Skin of body (tissue), 1 donor: ENCODE measurements at regions not wholly inside any gene's neighbourhood (a gene's known extent, or its start where the extent isn't known, plus 50 kb on each side); places are given as distances from the start of the nearest gene placed in this dataset.

Source experiments
- DNase-seq: peaks from one replicate; lab custom pipeline; 2025; lab: John Stamatoyannopoulos, UW

GRCh38 chr12:94059394-94060368, 88.7 kb upstream of the PLXNC1 start:
- DNase-seq: no peak

- DNase-seq: no peak
Measured at GRCh38 chr12:94062194-94062593, 86.2 kb upstream of the PLXNC1 start.

- no peak for DNase-seq
Measured at GRCh38 chr12:94062796-94063635, 85.4 kb upstream of the PLXNC1 start.

DNA sequence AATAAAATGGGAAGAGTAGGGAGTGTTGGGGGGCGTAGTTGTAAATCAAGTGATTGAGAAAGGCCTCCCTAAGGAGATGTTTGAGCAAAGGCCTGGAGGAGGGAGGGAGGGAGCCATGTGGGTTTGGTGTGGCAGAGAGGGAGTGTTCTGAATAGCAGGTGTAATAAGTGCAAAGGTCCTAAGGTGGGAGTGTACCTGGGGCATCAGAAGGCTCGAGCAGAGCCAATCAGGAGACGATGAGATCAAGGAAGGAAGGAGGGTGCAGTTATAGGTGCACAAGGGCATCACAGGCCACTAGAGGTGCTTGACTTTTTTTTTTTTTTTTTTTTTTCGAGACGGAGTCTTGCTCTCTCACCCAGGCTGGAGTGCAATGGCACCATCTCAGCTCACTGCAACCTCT, 77.9 kb upstream of the PLXNC1 start:
- DNase-seq: no peak

GRCh38 chr12:94071258-94071657, 77.1 kb upstream of the PLXNC1 start:
- DNase-seq: no peak

GRCh38 chr12:94073441-94074051, 74.8 kb upstream of the PLXNC1 start:
- DNase-seq: no peak

DNA sequence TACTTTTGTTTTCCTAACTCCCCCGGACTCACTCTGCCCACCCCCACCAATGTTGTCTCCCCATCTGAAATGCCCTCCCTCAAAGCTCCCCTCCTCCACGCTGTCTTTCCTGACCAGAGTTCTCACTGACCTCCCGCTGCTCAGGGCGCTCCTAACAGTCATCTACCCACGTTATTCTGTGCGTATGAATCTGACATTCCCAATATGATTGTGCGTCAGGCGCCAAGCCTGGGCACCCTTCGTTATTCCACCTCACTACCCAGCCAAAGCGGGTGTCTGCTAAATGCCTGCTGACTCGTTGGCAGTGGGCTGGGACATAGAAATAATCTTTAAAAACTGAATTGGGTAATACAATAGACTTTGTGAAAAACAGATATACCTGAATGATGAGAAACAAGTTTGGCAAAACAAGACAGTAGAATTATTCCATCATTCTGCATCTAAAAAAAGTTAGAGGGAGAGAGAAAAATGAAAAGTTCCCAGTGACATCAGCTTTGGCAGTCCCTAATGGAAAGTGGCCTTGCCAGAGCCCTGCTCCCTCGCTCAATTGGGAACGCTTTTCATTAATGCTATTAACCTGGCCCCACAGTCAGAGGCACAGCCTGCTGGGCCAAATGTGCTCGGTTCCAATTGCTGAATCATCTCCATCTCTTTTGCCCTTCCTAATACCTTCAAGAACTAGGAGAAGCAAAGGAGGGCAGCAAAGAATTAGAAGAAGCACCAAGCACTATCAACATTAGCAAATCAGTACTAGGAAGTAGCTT, 74.0 kb upstream of the PLXNC1 start:
- DNase-seq: peak; percentile 59

GRCh38 chr12:94074980-94075629, 73.3 kb upstream of the PLXNC1 start:
- peak; percentile 94 for DNase-seq

DNA sequence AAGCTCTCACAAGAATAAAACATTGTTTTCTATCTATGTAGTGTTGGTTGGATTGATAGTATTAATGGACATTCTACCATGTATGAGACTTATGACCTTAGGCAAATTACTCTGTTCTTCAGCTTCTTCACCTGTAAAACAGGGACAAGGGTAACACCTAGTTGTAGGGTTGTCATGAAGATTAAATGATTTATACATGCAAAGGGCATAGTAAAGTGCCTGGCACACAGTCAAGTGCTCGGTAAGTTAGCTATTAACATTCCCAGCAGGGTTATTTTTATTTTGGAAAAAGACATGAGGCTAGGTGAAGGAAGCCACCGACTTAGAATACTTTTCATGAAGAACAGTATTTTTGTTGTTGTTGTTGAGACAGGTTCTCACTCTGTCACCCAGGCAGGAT, 71.2 kb upstream of the PLXNC1 start:
- no peak for DNase-seq

- no peak for DNase-seq
Measured at GRCh38 chr12:94078138-94078723, 70.1 kb upstream of the PLXNC1 start.

- DNase-seq: no peak
Measured at GRCh38 chr12:94078736-94079509, 69.5 kb upstream of the PLXNC1 start.

DNA sequence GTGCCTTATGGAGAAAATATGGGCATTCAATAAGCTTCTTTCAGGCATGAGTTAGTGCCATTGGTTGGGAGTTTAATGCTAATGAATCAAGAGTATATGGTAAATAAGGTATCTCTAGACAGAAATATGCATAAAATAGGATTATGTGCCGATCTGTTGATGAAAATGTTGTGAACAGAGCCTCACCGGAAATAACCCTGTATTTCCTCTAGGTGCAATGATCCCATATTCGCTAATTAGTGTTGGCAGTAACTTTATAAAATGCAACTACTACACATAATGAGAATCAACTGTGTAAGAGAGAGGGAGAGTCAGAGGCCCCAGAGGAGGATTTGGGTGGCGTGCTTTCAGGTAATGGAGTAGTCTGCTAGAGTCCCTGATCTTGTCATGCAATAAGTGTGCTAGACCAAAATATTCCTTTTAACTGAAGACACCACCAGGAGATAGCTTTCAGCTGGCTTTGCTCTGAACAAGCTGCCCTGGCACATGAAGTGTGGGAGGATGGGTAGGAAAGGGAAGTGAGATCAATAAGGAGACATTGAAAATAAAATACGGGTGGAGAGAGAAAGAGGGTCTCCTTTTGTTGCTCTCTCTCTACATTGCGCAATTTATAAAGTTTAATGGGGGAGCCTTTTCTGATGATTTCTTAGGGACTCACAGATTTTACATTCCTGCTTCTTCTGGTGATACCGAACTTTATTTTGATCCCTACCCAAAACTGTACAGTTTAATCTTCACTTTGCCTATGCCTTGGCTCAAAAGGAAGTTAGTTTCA, 68.6 kb upstream of the PLXNC1 start:
- no peak for DNase-seq

DNA sequence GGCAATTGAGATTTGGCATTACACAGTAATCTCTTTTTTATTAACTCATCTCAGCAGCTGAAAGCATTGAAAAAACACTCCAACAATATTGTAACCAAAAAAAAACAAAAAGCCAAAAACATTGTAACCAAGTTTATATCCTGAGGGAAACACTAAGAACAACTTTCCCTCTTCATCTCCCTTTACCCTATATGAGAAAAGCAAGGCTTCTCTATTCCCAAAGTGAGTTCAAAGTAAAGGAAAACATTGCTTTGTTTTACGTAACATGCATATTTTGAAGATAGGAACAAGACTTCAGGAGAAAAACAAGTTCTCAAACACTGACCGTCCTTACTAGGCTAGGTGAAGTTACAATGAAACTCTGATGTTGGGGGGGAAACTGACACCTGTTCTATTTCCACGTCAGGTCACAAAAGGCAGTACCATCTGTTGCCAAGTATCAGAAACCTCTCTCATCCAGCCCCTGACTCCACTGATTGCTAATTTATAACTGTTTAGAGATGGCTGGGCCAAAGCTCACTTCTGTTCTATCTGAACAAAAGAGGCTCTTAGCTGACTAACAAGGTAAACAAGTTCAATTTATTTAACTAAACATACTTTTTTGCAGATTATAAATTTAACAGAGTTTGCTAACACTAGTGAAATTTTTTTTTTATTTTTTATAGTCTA, 67.9 kb upstream of the PLXNC1 start:
- DNase-seq: peak; percentile 49

DNA sequence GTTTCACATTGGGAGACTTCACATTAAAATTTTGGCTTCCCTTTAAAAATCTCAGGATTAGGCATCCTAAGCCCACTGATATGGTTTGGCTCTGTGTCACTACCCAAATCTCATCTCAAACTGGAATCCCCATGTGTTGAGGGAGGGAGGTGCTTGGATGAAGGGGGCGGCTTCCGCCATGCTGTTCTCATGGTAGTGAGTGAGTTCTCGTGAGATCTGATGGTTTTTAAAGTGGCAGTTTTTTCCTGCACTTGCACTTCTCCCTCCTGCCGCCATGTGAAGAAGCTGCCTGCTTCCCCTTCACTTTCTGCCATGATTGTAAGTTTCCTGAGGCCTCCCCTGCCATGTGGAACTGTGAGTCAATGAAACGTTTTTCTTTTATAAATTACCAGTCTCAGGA, 65.7 kb upstream of the PLXNC1 start:
- DNase-seq: no peak

- no peak for DNase-seq
Measured at GRCh38 chr12:94089891-94090290, 58.5 kb upstream of the PLXNC1 start.

GRCh38 chr12:94091624-94092023, 56.8 kb upstream of the PLXNC1 start:
- DNase-seq: no peak

- peak; percentile 25 for DNase-seq
Measured at GRCh38 chr12:94092516-94093241, 55.7 kb upstream of the PLXNC1 start.
